Smooth muscle cell (in vitro differentiated cells): ENCODE measurements at regions not wholly inside any gene's neighbourhood (a gene's known extent, or its start where the extent isn't known, plus 50 kb on each side); places are given as distances from the start of the nearest gene placed in this dataset.

Experiments
- DNase-seq: peaks from one replicate; lab custom pipeline; 2025; ENCODE audit not compliant: unreplicated experiment; lab: John Stamatoyannopoulos, UW
- H2AFZ ChIP-seq: fragments of 200-600 bp; sonication (generic); 2 replicates; pipeline ENCODE4 v1.6.0; 2016; ENCODE audit warnings: antibody characterized with exemption, low read depth, mild to moderate bottlenecking
- H3F3A ChIP-seq: fragments of 200-600 bp; sonication (generic); 2 replicates; pipeline ENCODE4 v1.6.0; 2017; ENCODE audit warnings: antibody characterized with exemption, low read depth
- H3K27ac ChIP-seq: fragments of 200-600 bp; sonication (generic); 2 replicates; pipeline ENCODE4 v1.5.1; 2016; ENCODE audit warnings: low read depth, mild to moderate bottlenecking
- H3K27me3 ChIP-seq: fragments of 200-600 bp; sonication (generic); 2 replicates; pipeline ENCODE4 v1.6.1; 2016; ENCODE audit warnings: low read depth, mild to moderate bottlenecking
- H3K36me3 ChIP-seq: fragments of 200-600 bp; sonication (generic); 2 replicates; pipeline ENCODE4 v1.5.1; 2016; ENCODE audit warnings: low read depth
- H3K4me1 ChIP-seq: fragments of 200-600 bp; sonication (generic); 2 replicates; pipeline ENCODE4 v1.5.1; 2016; ENCODE audit warnings: low read depth
- H3K4me2 ChIP-seq: fragments of 200-600 bp; sonication (generic); 2 replicates; pipeline ENCODE4 v1.6.0; 2016; ENCODE audit warnings: mild to moderate bottlenecking
- H3K4me3 ChIP-seq: fragments of 200-600 bp; sonication (generic); 2 replicates; pipeline ENCODE4 v1.5.1; 2016; ENCODE audit warnings: mild to moderate bottlenecking
- H3K79me2 ChIP-seq: fragments of 200-600 bp; sonication (generic); 2 replicates; pipeline ENCODE4 v1.6.0; 2016; ENCODE audit warnings: low read depth, mild to moderate bottlenecking
- H3K9ac ChIP-seq: fragments of 200-600 bp; sonication (generic); 2 replicates; pipeline ENCODE4 v1.6.0; 2016; ENCODE audit warnings: low read depth
- H3K9me3 ChIP-seq: fragments of 200-600 bp; sonication (generic); replicated peaks from 2 replicates; pipeline ENCODE4 v1.5.1; 2016; ENCODE audit warnings: low read depth
- H4K20me1 ChIP-seq: fragments of 200-600 bp; sonication (generic); 2 replicates; pipeline ENCODE4 v1.6.0; 2016; ENCODE audit warnings: low read depth
- CTCF ChIP-seq: fragments of 200-600 bp; sonication (generic); IDR thresholded peaks from 2 replicates; pipeline ENCODE4 v1.5.1; 2017; ENCODE audit warnings: borderline replicate concordance, mild to moderate bottlenecking, antibody characterized with exemption; ENCODE audit not compliant: insufficient read depth, poor library complexity, severe bottlenecking
- WGBS: methylation state at CpG from one replicate; pipeline ENCODE4 v1.1.7; 2016; ENCODE audit warnings: low lambda C conversion rate; 5-methylcytosine and 5-hydroxymethylcytosine counted together

GRCh38 chr6:165807249-165807960 is 144.4 kb upstream of the PDE10A start:
- DNase-seq = no peak
- Histone ChIP-seq H3K4me1 (no peaks in the 10 kb centered on the region), H2AFZ (no peak overlapping the region), H3K27me3 (peaks cover 51% of the 10 kb centered on the region), H4K20me1 (no peaks in the 10 kb centered on the region), H3K4me2 (no peak overlapping the region), H3K4me3 (no peak overlapping the region), H3K27ac (no peak overlapping the region), H3K79me2 (no peaks in the 10 kb centered on the region), H3K9ac (no peak overlapping the region), H3K36me3 (no peaks in the 10 kb centered on the region), H3K9me3 (no peaks in the 10 kb centered on the region), H3F3A (no peaks in the 10 kb centered on the region)
- 81% methylated on average over 10 of the region's 10 CpGs for WGBS
- TF ChIP-seq CTCF = no peak

- no peaks in the 10 kb centered on the region for H3K36me3 ChIP-seq
- no peaks in the 10 kb centered on the region for H4K20me1 ChIP-seq
- WGBS = 92% methylated on average over 14 of the region's 14 CpGs
These were observed 143.2 kb upstream of the PDE10A start for GRCh38 chr6:165806126-165806810.

GRCh38 chr6:165805636-165806035 is 142.6 kb upstream of the PDE10A start:
- peaks cover 51% of the 10 kb centered on the region for H3K27me3 ChIP-seq
- H3K79me2 ChIP-seq = no peaks in the 10 kb centered on the region
- no peak for DNase-seq
- H3K4me1 ChIP-seq = no peaks in the 10 kb centered on the region
- no peaks in the 10 kb centered on the region for H3K36me3 ChIP-seq
- H3K27ac ChIP-seq = no peak overlapping the region
- H3K4me2 ChIP-seq = no peak overlapping the region
- no peak for TF ChIP-seq CTCF
- H3K9ac ChIP-seq = no peak overlapping the region
- no peaks in the 10 kb centered on the region for H4K20me1 ChIP-seq
- H2AFZ ChIP-seq = no peak overlapping the region
- H3K4me3 ChIP-seq = no peak overlapping the region
- no peaks in the 10 kb centered on the region for H3K9me3 ChIP-seq
- 85% methylated on average over 10 of the region's 10 CpGs for WGBS
- H3F3A ChIP-seq = no peaks in the 10 kb centered on the region

More at GRCh38 chr6:165806126-165806810, 143.2 kb upstream of the PDE10A start:
- Histone ChIP-seq H3F3A (no peaks in the 10 kb centered on the region), H3K4me3 (no peak overlapping the region), H3K27me3 (peaks cover 51% of the 10 kb centered on the region), H2AFZ (no peak overlapping the region), H3K9ac (no peak overlapping the region), H3K4me2 (no peak overlapping the region), H3K4me1 (no peaks in the 10 kb centered on the region), H3K27ac (no peak overlapping the region), H3K9me3 (no peaks in the 10 kb centered on the region), H3K79me2 (no peaks in the 10 kb centered on the region)
- TF ChIP-seq CTCF = no peak
- no peak for DNase-seq
